ENCODE measurements at regions not wholly inside any gene's neighbourhood (a gene's known extent, or its start where the extent isn't known, plus 50 kb on each side); places are given as distances from the start of the nearest gene placed in this dataset.

GRCh38 chr6:105966481-105966880 is 119.7 kb upstream of the PRDM1 start:
- DNase-seq (ENCODE audit: low spot score): no peak

- DNase-seq (ENCODE audit: low spot score): no peak
Observed at GRCh38 chr6:105964979-105965760, 121.0 kb upstream of the PRDM1 start.

- no peak for DNase-seq (ENCODE audit: low spot score)
Observed at GRCh38 chr6:105954148-105954547, 132.0 kb upstream of the PRDM1 start.

- no peak for DNase-seq (ENCODE audit: low spot score)
Observed at GRCh38 chr6:105952772-105953690, 133.1 kb upstream of the PRDM1 start.

GRCh38 chr6:105952326-105952725 is 133.8 kb upstream of the PRDM1 start:
- DNase-seq (ENCODE audit: low spot score): no peak

- no peak for DNase-seq (ENCODE audit: low spot score)
Observed at GRCh38 chr6:105951322-105951721, 134.8 kb upstream of the PRDM1 start.

GRCh38 chr6:105949869-105950268 is 136.3 kb upstream of the PRDM1 start:
- DNase-seq (ENCODE audit: low spot score): no peak

- DNase-seq (ENCODE audit: low spot score): no peak
Observed at GRCh38 chr6:105943514-105943913, 142.6 kb upstream of the PRDM1 start.

GRCh38 chr6:105941621-105942412 is 144.3 kb upstream of the PRDM1 start:
- no peak for DNase-seq (ENCODE audit: low spot score)

- DNase-seq (ENCODE audit: low spot score): no peak
Observed at GRCh38 chr6:105940990-105941389, 145.1 kb upstream of the PRDM1 start.

GRCh38 chr6:105936972-105937371 is 149.2 kb upstream of the PRDM1 start:
- DNase-seq (ENCODE audit: low spot score): no peak

GRCh38 chr6:105935416-105935815 is 150.7 kb upstream of the PRDM1 start:
- no peak for DNase-seq (ENCODE audit: low spot score)

GRCh38 chr6:105934708-105935107 is 151.4 kb upstream of the PRDM1 start:
- no peak for DNase-seq (ENCODE audit: low spot score)

GRCh38 chr6:105932440-105932839 is 153.7 kb upstream of the PRDM1 start:
- DNase-seq (ENCODE audit: low spot score): no peak

GRCh38 chr6:105929626-105930025 is 156.5 kb upstream of the PRDM1 start:
- no peak for DNase-seq (ENCODE audit: low spot score)

- no peak for DNase-seq (ENCODE audit: low spot score)
Observed at GRCh38 chr6:105926318-105926717, 159.8 kb upstream of the PRDM1 start.

- DNase-seq (ENCODE audit: low spot score): no peak
Observed at GRCh38 chr6:105925706-105926105, 160.4 kb upstream of the PRDM1 start.

GRCh38 chr6:105921781-105922180 is 164.4 kb upstream of the PRDM1 start:
- DNase-seq (ENCODE audit: low spot score): no peak

- no peak for DNase-seq (ENCODE audit: low spot score)
Observed at GRCh38 chr6:105920071-105920470, 166.1 kb upstream of the PRDM1 start.

- DNase-seq (ENCODE audit: low spot score): no peak
Observed at GRCh38 chr6:105917038-105917695, 169.0 kb upstream of the PRDM1 start.

GRCh38 chr6:105911106-105911629 is 175.0 kb upstream of the PRDM1 start:
- no peak for DNase-seq (ENCODE audit: low spot score)

GRCh38 chr6:105909106-105909505 is 177.0 kb upstream of the PRDM1 start:
- DNase-seq (ENCODE audit: low spot score): no peak
